SU-DHL-6 (cell line): ENCODE measurements at regions not wholly inside any gene's neighbourhood (a gene's known extent, or its start where the extent isn't known, plus 50 kb on each side); places are given as distances from the start of the nearest gene placed in this dataset.

Source experiments
- H2AFZ ChIP-seq: fragments of 200-600 bp; sonication (generic); 2 replicates; pipeline ENCODE4 v1.6.1; 2014; ENCODE audit warnings: low read depth, mild to moderate bottlenecking, moderate library complexity, mixed read lengths, antibody characterized with exemption, low read length; ENCODE audit not compliant: severe bottlenecking
- H3F3A ChIP-seq: fragments of 200-600 bp; shearing (Covaris generic); 2 replicates; pipeline ENCODE4 v1.6.0; 2016; ENCODE audit warnings: antibody characterized with exemption, mild to moderate bottlenecking; ENCODE audit not compliant: insufficient read depth
- H3K27ac ChIP-seq: fragments of 200-600 bp; sonication (generic); 2 replicates; pipeline ENCODE4 v1.5.1; 2016; ENCODE audit warnings: low read depth, mild to moderate bottlenecking, low read length, moderate library complexity, mixed read lengths
- H3K27me3 ChIP-seq: fragments of 200-600 bp; sonication (generic), shearing (Covaris generic); 2 replicates; pipeline ENCODE4 v1.6.0; 2014; ENCODE audit warnings: mild to moderate bottlenecking, low read length
- H3K36me3 ChIP-seq: fragments of 200-600 bp; sonication (generic); 2 replicates; pipeline ENCODE4 v1.6.1; 2014; ENCODE audit warnings: mild to moderate bottlenecking, low read length, mixed read lengths
- H3K4me2 ChIP-seq: fragments of 300-600, 200-600 bp; shearing (Covaris generic), sonication (generic); 2 replicates; pipeline ENCODE4 v1.6.0; 2014; ENCODE audit warnings: low read length, low read depth, mild to moderate bottlenecking; ENCODE audit not compliant: poor library complexity, severe bottlenecking
- H3K4me3 ChIP-seq: fragments of 200-600 bp; sonication (generic); 2 replicates; pipeline ENCODE4 v1.5.1; 2014; ENCODE audit warnings: antibody characterized with exemption, low read length, mild to moderate bottlenecking, mixed read lengths; ENCODE audit not compliant: insufficient read depth, poor library complexity, severe bottlenecking
- H3K79me2 ChIP-seq: fragments of 200-600 bp; sonication (generic); 2 replicates; pipeline ENCODE4 v1.6.1; 2014; ENCODE audit warnings: mild to moderate bottlenecking, low read length, moderate library complexity; ENCODE audit not compliant: insufficient read depth
- H3K9ac ChIP-seq: fragments of 200-600 bp; sonication (generic); 2 replicates; pipeline ENCODE4 v1.7.0; 2014; ENCODE audit warnings: mild to moderate bottlenecking, low read length
- H3K9me2 ChIP-seq: fragments of 200-600 bp; sonication (generic); replicated peaks from 2 replicates; pipeline ENCODE4 v1.6.1; 2014; ENCODE audit warnings: low read length; ENCODE audit not compliant: insufficient read depth
- H3K9me3 ChIP-seq: fragments of 200-600 bp; sonication (generic); 2 replicates; pipeline ENCODE4 v1.6.1; 2014; ENCODE audit warnings: low read length, mixed read lengths; ENCODE audit not compliant: insufficient read depth
- H4K20me1 ChIP-seq: fragments of 200-600 bp; sonication (generic); 2 replicates; pipeline ENCODE4 v1.6.1; 2014; ENCODE audit warnings: low read depth, mild to moderate bottlenecking, antibody characterized with exemption, low read length, moderate library complexity, mixed read lengths
- EZH2phosphoT487 ChIP-seq: fragments of 200-600 bp; sonication (generic), shearing (Covaris generic); conservative IDR thresholded peaks from 2 replicates; pipeline ENCODE4 v1.6.1; 2018; ENCODE audit warnings: mild to moderate bottlenecking, antibody characterized with exemption, low read length, moderate library complexity, mixed read lengths
- TF ChIP-seq, protein P1 (sequence below): fragments of 200-600 bp; sonication (generic); IDR thresholded peaks from one replicate; pipeline ENCODE4 v1.5.1; 2017; ENCODE audit warnings: antibody characterized with exemption, mild to moderate bottlenecking, low read length, moderate library complexity; ENCODE audit not compliant: insufficient read depth, poor library complexity, severe bottlenecking

DNA sequence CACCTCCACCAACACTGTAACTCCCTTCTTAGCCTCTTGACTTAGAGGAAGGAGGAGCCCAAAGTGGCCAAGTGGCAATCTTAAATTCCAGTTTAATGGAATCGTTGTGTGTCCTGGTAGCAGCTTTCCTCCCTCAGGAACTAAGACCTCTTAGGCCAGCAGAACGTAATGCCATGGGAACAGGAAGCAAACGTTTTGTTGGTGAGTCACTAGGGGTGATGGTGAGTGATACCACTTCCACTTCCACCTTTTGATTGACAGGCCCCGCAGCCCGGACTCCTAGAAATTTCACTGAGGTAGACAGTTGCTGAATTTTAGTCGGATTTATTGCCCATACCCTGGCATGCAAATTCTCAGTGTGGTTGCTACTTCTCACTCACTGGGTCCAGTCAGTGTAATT is 94.2 kb upstream of the FBN2 start:
- H3K9me2 ChIP-seq, result no peaks in the 10 kb centered on the region
- no peak overlapping the region for H3K27ac ChIP-seq
- H3K4me3 ChIP-seq, result no peak overlapping the region
- H3K79me2 ChIP-seq, result no peaks in the 10 kb centered on the region
- H2AFZ ChIP-seq, result no peak overlapping the region
- no peak overlapping the region for H3K9ac ChIP-seq
- H3K27me3 ChIP-seq, result no peaks in the 10 kb centered on the region
- no peak overlapping the region for H3K4me2 ChIP-seq
- TF ChIP-seq EZH2phosphoT487, result no peak
- TF ChIP-seq, protein P1, sequence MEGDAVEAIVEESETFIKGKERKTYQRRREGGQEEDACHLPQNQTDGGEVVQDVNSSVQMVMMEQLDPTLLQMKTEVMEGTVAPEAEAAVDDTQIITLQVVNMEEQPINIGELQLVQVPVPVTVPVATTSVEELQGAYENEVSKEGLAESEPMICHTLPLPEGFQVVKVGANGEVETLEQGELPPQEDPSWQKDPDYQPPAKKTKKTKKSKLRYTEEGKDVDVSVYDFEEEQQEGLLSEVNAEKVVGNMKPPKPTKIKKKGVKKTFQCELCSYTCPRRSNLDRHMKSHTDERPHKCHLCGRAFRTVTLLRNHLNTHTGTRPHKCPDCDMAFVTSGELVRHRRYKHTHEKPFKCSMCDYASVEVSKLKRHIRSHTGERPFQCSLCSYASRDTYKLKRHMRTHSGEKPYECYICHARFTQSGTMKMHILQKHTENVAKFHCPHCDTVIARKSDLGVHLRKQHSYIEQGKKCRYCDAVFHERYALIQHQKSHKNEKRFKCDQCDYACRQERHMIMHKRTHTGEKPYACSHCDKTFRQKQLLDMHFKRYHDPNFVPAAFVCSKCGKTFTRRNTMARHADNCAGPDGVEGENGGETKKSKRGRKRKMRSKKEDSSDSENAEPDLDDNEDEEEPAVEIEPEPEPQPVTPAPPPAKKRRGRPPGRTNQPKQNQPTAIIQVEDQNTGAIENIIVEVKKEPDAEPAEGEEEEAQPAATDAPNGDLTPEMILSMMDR, result no peak
- H3K9me3 ChIP-seq, result no peaks in the 10 kb centered on the region
- H4K20me1 ChIP-seq, result no peaks in the 10 kb centered on the region
- no peaks in the 10 kb centered on the region for H3K36me3 ChIP-seq
- H3F3A ChIP-seq, result no peaks in the 10 kb centered on the region

DNA sequence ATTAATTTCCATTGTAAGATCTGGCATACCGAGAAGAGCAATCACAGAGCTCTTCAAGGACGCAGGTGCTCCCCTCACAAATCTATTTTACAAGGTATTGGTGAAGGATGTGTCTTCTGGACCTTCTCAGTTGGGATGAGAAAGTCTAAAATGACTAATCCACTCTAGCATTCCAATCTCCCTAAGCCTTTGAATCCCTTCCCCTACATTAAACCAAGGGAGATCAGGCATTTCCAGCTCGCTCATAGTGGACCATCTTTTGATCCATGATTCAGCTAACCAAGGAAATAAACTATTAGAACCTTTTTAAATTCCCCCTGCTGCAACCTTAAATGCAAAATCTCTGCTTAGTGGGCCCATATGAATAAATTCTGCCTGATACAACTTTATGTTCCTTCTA is 95.9 kb upstream of the FBN2 start:
- Histone ChIP-seq H3K27ac (no peak overlapping the region), H3K79me2 (no peaks in the 10 kb centered on the region), H3K9me2 (no peaks in the 10 kb centered on the region), H4K20me1 (no peaks in the 10 kb centered on the region), H3K4me3 (no peak overlapping the region), H3K36me3 (no peaks in the 10 kb centered on the region), H3K9me3 (no peaks in the 10 kb centered on the region), H3K27me3 (no peaks in the 10 kb centered on the region), H2AFZ (no peak overlapping the region), H3K4me2 (no peak overlapping the region), H3F3A (no peaks in the 10 kb centered on the region), H3K9ac (no peak overlapping the region)
- TF ChIP-seq, protein P1, result no peak
- no peak for TF ChIP-seq EZH2phosphoT487

DNA sequence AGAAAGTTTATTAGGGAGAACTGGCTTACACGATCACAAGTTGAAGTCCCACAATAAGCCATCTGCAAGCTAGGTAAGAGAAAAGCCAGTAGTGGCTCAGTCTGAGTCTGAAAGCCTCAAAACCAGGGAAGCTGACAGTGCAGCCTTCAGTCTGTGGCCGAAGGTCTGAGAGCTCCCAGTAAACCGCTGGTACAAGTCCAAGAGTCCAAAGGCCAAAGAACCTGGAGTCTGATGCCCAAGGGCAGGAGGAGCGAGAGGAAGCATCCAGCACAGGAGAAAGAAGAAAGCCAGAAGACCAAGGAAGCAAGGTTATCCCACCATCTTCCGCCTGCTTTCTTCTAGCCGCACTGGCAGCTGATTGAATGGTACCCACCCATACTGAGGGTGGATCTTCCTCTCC is 97.3 kb upstream of the FBN2 start:
- Histone ChIP-seq H3K9me3 (no peaks in the 10 kb centered on the region), H3K27me3 (no peaks in the 10 kb centered on the region), H3K9me2 (no peaks in the 10 kb centered on the region), H3K4me3 (no peak overlapping the region), H3K27ac (no peak overlapping the region), H3F3A (no peaks in the 10 kb centered on the region), H3K79me2 (no peaks in the 10 kb centered on the region), H4K20me1 (no peaks in the 10 kb centered on the region), H2AFZ (no peak overlapping the region), H3K36me3 (no peaks in the 10 kb centered on the region), H3K9ac (no peak overlapping the region), H3K4me2 (no peak overlapping the region)
- TF ChIP-seq, protein P1, result no peak
- no peak for TF ChIP-seq EZH2phosphoT487

DNA sequence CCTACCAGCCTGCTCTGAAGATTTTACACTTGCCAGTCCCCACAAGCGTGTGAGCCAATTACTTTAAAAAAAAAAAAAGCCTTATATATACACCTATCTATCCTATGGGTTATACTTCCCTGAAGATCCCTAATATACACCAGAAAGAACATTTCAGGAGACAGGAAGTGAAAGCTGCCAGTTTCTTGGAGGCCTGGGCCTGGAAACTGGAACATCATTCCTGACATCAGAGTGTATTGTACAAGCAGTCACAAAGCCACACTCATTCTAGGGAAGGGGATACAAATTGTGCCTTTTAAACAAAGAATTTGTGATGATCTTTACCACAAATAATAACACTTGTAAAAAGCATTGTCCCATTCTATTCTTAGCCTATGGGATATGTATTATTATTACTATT is 98.3 kb upstream of the FBN2 start:
- H4K20me1 ChIP-seq, result no peaks in the 10 kb centered on the region
- H3K4me3 ChIP-seq, result no peak overlapping the region
- no peak overlapping the region for H3K9ac ChIP-seq
- H3K9me2 ChIP-seq, result no peaks in the 10 kb centered on the region
- H2AFZ ChIP-seq, result no peak overlapping the region
- no peaks in the 10 kb centered on the region for H3K36me3 ChIP-seq
- H3K9me3 ChIP-seq, result no peaks in the 10 kb centered on the region
- H3K27ac ChIP-seq, result no peak overlapping the region
- H3K27me3 ChIP-seq, result no peaks in the 10 kb centered on the region
- H3F3A ChIP-seq, result no peaks in the 10 kb centered on the region
- no peaks in the 10 kb centered on the region for H3K79me2 ChIP-seq
- H3K4me2 ChIP-seq, result no peak overlapping the region
- TF ChIP-seq, protein P1, result no peak
- no peak for TF ChIP-seq EZH2phosphoT487
